Hypothalamus (tissue), 51 donors: ENCODE measurements at regions not wholly inside any gene's neighbourhood (a gene's known extent, or its start where the extent isn't known, plus 50 kb on each side); places are given as distances from the start of the nearest gene placed in this dataset.
"Not testable (repeated sequence)": the region's sequence is repeated elsewhere in the genome, so short reads cannot be mapped to it uniquely, and the experiment has no call there.

ENCODE experiments used
- DNase-seq, 51 donors: peaks; one replicate each; lab custom pipeline; 2025; lab: John Stamatoyannopoulos, UW

DNA sequence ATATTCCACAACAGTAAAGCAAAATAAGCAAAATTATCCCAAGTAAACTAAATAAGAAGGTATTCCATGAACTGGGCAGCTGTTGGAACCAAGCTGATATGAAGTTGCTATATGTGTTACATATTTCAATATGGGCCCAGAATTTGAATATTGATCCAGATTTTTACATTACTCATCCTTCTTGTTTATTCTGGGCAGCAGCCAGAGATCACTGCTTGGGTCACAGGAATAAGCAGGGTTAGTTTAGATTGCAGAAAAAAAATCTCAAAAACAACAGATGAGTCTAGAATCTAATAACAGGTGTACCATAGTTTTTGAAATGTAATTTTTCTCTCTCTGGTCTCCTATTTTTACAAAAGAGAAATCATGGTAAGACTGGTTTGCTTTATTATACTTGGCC lies 171.5 kb upstream of the NAMPT start:
- DNase-seq, result no peak

DNA sequence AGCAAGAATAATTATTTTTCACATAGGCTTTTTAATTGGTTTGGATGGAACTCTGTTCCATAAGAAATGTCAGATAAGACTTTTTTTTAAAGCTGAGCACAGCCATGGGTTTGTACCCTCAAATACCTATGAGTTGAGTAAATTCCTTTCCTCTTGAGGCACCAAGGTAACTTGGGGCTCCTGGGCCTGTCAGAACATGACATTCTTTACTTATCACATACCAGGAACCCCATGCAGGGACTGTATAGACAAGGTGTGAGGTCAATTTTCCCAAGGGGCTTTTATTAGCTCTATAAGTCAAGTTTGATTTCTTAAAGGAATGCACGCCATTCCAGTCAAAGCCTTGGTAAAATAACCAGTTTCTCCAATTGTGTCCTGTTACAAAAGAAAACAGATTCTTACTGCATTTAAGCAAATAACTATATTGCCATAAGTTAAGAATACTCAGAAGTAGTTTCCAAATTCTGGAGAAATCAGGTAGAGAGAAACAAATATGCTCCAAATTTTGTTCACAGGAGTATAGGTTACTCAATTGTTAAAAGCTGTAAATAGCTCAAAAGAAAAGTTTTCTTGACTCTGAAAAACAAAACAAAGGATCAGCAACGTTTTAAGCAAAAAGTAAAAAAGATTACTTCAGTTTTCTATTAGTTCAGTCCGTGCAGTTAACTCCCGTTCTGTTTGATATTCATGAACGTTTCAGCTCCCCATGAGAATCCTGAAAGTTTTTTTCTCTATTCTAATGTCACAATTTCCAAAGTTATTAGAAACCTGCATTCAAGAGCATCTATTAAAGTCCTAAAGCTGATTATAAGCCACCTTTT lies 167.5 kb upstream of the NAMPT start:
- DNase-seq, result no peak

DNA sequence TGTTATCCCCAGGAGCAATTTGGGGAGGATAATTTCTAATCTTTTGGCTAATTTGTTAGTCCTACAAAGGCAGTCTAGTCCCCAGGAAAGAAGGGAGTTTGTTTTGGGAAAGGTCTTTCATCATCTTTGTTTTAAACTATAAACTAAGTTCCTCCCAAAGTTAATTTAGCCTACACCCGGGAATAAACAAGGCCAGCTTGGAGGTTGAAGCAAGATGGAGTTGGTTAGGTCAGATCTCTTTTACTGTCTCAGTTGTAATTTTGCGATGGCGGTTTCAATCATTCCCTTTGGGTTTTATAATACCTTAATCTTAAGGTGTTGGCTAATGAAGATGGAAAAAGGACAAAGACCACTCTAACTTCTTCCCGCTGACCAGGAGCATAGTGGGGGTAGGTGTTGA lies 166.4 kb upstream of the NAMPT start:
- DNase-seq, result no peak

DNA sequence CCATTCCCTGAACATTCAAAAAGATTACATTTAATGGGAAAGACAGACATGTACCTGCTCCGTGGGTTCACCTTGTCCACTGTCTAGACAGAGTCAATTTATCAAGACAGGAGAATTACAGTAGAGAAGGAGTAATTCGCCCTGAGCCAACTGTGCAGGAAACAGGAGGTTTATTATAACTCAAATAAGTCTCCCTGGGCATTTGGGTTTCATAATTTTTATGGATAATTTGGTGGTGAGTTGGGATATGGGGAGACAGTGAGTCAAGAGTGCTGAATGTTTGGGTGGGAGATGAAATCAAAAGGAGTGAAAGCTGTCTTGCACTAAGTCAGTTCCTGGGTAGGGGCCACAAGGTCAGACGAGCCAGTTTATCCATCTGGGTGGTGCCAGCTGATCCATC lies 165.9 kb upstream of the NAMPT start:
- DNase-seq, result no peak

DNA sequence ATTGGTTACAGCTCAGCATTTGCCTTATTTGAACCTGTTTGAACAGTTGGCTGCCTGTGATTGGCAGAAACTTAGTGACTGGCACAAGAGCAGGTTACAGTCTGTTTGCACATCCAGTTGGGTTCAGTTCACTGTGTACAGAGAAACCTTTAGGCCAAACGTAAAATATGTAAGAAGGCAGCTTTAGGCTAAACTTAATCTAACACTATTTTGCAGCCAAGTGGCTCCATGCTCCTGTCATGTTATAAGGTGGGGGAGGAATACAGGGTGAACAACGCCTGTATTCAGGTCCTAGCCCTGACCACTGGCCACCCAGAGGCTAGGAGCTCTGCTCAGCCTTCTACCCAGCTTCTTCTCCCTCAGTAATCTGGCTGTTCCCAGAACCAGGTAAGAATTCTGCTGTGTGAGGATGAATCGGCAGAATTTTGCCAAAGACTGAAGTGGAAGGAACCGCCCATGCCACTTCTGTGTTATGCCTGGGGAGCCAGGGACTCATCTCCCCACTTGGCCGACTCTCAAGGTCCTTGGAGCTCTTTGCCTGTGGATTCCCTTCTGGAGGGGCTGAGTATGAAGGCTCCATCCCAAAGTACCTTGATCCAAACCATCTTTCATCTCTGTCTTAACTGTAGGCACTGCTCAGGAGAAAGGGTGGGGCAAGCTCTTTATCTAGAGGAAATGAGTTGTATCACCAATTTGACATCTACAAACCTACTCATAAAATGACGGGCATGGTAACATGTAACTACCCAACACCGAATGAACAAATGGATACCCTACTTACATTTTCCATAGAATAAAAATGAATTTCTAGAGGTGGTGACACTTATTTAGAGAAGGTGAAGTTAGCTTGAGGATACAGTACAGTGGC lies 164.4 kb upstream of the NAMPT start:
- DNase-seq, result no peak

DNA sequence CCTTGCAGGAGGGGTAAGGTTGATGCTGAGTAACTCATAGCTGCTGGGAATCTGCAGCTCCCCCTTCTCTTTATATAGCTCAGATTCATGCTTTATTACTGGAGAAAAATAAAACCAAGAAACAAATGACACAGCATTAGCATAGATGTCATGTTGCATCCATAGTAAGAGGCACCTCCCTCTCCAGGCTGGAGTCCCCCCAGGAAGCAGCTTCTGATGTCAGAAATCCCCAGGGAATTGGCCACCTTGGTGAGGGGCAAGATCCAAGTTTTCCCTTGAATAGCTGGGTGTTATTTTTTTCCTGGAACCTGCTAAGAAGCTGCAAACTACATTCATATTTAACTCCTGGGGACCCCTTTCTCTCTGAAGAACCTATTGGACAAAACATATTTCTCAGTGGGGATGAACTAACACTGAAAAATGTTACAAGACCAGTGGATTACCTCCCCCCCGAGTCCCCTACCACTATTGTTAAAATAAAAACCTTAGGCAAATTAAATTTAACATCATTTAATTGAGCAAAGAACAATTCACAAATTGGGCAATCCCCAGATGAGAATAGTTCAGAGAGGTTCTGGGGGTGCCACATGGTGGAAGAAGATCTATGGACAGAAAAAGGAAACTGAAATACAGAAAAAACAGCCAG lies 163.7 kb upstream of the NAMPT start:
- no peak for DNase-seq

DNA sequence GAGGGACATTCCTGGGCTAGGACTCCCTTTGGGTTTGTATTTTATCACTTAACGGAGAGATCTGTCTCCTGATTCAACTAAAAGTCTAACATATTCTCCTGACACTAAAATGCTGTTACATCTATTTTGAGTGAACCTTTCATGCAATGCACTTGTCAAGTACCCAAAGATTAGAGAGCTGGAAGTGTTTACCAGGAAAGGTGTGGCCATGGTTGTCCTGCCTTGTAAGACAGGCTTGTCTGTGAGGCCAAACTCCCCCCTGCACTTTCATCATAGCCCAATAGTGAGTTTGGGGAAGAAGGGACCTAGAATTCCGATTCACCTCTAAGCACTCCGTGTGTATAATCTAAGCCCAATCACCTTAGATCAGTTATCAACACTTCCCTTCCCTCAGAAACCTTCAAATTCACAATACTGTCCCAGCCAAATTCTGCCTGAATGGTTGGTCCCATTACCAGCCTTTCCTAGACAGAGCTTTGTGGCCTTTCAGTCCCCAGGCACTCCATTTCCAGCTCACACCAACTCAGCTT lies 162.6 kb upstream of the NAMPT start:
- no peak for DNase-seq

DNA sequence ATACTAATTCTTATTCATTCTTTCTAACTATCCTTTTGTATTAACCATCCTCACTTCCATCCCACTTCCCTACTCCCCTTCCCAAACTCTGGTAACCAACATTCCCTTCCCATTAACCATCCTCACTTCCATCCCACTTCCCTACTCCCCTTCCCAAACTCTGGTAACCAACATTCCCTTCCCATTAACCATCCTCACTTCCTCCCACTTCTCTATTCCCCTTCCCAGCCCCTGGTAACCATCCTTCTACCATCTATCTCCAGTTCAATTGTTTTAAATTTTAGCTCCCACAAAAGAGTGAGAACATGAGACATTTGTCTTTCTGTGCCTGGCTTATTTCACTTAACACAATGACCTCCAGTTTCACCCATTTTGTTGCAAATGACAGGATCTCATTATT lies 160.6 kb upstream of the NAMPT start:
- DNase-seq, result not testable (repeated sequence)

DNA sequence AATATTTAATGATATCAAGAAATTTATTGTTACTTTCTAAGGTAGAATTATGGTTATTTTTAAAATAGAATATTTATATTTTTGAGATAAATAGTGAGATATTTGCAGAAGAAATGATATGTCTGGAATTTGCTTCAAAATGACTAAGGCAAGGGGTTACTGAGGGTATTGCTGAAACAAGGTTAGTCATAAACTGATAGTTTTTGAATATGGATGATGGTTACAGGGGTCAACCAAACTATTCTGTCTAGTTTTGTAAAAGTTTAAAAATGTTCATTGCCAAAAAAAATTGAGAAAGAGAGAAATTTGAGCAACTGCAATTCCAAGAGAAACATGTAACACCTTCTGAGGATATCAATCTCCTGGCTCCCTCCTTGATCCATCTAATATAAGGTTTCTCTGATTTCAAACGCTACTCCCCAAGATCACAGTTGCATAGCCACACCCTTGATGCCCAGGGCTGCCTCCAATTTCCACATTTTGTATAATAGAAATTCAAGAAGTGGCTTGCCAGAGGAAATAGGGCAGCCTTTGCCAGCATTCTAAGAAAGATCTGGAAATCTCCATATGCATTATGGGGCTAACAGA lies 159.4 kb upstream of the NAMPT start:
- no peak for DNase-seq

DNA sequence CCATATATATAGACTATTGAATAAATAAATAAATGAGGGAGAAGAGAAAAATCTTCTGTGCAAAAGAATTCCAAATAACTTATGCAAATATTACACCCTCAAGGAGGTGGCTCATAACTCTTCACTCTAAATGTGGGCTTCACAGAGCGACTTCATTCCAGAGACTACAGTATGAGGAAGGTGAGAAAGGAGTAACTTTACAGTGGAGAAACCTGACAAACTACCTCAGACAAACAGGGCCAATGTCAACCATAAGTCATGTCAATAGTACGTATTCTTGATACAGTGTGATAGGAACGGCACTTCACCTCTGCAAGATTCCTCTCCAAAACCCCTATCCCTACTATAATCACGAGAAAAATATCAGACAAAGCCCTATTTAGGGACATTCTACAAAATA lies 158.4 kb upstream of the NAMPT start:
- DNase-seq, result no peak

DNA sequence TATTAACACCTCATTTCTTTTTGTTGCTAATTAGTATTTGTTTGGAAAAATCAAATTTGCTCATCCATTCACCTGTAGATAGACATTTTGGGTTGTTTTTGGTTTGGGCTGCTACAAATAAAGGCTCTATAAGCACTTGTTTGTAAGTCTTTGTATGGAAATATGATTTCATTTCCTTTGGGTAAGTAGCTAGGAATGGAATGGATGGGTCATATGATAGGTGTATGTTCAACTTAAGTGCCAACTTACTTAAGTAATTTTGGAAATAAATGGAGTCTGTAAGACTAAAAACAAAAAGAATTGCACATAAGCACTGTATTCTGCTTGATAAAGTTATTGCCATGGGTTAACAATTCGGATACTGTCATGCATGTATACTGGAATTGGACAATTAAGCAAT lies 157.7 kb upstream of the NAMPT start:
- no peak for DNase-seq

DNA sequence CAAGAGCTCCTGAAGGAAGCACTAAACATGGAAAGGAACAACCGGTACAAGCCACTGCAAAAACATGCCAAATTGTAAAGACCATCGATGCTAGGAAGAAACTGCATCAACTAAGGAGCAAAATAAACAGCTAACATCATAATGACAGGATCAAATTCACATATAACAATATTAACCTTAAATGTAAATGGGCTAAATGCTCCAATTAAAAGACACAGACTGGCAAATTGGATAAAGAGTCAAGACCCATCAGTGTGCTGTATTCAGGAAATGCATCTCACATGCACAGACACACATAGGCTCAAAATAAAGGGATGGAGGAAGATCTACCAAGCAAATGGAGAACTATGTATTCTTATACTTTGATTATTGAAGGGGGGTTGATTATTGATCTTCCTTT lies 156.6 kb upstream of the NAMPT start:
- not testable (repeated sequence) for DNase-seq

DNA sequence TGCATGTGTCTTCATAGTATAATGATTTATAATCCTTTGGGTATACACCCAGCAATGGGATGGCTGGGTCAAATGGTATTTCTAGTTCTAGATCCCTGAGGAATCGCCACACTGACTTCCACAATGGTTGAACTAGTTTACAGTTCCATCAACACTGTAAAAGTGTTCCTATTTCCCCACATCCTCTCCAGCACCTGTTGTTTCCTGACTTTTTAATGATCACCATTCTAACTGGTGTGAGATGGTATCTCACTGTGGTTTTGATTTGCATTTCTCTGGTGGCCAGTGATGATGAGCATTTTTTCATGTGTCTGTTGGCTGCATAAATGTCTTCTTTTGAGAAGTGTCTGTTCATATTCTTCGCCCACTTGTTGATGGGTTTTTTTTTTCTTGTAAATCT lies 152.2 kb upstream of the NAMPT start:
- DNase-seq, result not testable (repeated sequence)

DNA sequence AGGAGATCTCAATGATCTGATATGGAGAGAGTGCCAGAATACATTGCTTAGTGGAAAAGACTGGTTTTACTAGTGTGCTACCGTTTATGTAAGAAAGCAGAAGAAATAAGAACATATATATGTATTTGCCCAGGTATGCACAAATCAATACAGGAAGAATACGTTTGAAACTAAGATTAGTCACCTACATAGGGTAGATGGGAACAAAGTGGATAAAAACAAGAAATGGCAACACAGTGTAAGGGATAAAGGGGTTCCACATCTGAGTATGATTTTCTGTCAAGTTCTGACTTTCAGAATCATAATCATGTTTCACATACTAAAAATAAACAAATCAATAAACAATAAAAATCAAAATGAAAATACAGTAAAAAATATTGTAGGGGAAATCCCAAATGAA lies 148.6 kb upstream of the NAMPT start:
- no peak for DNase-seq

DNA sequence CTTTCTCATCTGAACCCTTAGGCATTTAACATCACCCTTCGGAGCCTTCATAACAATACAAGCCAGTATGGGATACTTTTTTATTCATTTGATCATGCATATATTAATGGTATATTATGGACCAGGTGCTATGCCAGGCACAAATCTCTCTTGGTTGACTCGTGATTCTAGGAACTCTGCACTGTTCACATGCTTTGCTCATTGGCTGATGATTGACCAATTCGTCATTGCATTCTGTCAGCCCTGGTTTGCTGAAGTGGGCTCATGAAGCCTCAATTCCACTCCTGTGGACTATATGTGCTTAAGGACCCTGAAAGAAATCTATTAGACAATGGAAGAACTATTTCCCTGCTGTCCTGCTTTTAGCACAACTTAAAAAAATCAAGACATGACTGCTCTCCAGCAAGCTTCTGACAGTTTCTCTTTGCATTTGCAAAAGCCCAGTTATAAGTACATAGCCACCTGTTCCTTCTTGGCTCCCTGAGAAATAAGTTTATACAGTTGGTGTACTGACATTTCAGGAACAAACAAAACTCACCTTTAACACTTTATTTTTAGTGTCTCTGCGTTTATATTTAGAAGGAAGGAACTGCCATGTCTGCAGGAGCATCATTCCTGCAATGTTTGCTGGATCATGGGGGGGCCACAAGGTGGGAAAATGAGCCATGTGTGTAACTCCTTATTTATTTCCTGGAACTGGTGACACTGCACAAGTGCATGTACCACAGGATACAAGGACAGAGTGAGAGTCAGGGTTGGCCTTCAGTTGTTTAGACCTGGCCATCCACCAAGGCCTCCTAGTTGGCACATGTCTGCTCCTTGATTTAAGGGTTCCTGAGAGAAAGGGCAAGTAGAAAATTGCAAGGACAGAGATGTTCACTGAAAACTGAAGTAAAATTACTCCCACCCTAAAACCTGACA lies 146.0 kb upstream of the NAMPT start:
- no peak for DNase-seq

DNA sequence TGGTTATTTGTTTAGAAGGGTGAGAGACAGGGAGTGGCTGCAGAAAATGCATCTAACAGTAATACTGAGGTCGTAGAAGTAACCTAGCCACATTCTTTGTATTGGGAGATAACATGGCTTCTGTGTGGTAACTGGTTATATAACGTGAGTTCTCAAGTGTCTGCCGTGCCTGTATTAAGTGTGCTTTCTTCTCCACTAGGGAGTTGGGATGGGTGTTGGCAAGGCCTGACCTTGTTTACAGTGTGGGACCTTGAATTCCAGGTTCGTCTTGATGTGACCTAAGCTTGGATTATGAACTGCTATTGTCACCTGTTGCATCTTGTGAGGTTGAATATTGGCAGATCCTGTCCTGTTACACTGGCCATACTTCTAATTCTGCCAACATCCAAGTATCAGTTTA lies 145.3 kb upstream of the NAMPT start:
- no peak for DNase-seq

DNA sequence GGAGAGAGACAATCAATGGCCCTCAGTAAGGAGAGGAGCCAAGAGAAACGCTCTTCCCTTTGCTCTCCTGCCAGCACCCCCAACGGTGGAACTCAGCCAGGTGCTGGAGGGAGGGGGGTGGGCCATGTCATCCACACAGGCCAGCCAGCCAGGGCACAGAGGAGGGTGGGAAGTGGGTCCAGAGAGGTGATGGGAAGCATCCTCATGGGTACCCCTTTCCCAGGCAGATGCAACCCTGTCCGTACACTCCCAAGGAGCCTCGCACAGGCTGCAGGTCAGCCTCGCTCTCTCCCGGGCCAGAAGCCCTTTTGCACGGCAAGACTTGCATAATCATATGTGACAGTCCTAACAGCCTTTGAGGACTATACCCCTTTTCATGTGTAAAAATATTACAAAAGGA lies 142.0 kb upstream of the NAMPT start:
- DNase-seq, result no peak

DNA sequence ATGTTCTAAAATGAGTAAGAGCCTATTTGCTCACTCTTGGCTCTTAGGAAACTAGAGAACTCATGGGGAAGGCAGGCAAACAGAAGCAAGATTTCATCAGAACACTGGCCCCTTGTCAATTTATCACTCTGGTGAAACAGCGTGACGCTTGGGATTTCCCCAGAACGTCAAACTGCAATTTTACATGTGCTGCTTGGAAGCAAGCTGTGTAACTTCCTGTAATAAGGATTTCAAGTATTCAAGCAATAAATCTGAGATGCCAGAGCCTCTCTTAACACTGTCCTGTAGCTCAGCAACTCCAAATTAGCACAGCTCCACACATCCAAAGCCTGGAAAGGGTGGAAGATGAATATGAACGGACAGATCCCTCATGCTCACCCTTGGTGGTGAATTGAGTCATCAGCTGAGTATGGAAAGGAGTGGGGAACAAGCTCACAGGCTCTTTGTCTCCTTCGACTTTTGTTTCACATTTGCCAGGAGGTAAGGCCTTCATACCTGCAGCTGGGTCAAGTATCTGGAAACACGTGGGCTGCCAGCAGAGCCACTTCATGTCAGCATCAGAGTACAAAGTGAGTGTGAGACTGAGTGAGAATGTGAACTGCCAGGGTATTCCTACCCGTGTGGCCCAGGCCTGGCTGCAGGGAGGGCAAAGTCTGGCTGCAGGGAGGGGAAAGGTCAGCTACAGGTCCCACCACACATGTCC lies 140.4 kb upstream of the NAMPT start:
- peak in 18 of 51 donors; percentile 1 to 68 (median 16) for DNase-seq

DNA sequence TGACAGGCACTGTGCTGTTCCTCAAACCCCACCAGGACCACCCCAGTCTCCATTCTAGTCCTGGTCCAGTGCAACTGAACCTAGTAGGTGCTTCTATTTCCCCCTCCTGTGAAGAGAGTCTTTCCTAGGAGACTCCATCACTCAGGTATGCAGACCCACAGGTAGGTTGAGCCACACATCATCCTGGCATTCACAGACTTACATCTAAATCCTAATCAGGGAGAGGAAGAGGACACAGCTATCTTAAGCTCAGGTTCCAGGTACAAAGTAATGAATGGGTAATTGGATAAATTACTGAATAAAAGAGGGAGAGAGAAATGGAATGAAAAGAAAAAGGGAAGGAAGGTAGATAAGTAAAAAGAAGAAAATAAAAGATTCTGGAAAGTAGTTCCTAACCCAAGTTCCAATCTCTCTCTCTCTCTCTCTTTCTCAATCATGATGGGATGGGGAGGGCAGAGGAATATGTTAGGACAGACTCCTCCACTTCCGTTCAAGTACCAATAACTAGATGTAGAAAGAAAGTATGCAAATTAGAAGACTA lies 139.8 kb upstream of the NAMPT start:
- no peak for DNase-seq
